K562 (cell line): ENCODE measurements at regions not wholly inside any gene's neighbourhood (a gene's known extent, or its start where the extent isn't known, plus 50 kb on each side); places are given as distances from the start of the nearest gene placed in this dataset.

Source experiments
- ATAC-seq: fragments of 200-7000 bp; cut with Tn5 transposase; 3 replicates; pipeline ENCODE4 v1.9.1; 2020; ENCODE audit warnings: moderate library complexity
- BruUV-seq: library from RNA; stranded (reverse); fragments of 400-500 nt; replicated peaks from 2 replicates; lab custom pipeline; 2021; lab: Mats Ljungman, UMichigan
- CTCF ChIA-PET: fragments of 300-600 bp; formaldehyde crosslinking; extraction: SDS; loops from one replicate; lab custom pipeline; 2021; ENCODE audit warnings: low intra/inter-chr PET ratio; lab: Yijun Ruan, JAX
- POLR2A ChIA-PET: fragments of 300-600, 350-650 bp; sonication (Branson Sonifier 250); formaldehyde crosslinking; extraction: SDS; loops from one replicate; lab custom pipeline; 2021; ENCODE audit warnings: antibody characterized with exemption, inconsistent platforms; lab: Yijun Ruan, JAX
- DNase-seq, 4 experiments: peaks; one replicate each; pipeline versions ENCODE4 v3.0.0 to v3.0.0-alpha.2; 2011 to 2018; ENCODE audit warnings: low spot score in 3 of 4, mixed read lengths in 3 of 4; ENCODE audit errors: extremely low read depth in 1 of 4
- FAIRE-seq: peaks from 2 replicates; lab custom pipeline; 2011; peaks lifted over from hg19 to GRCh38; lab: Jason Lieb, UNC
- H2AFZ ChIP-seq: 2 replicates; pipeline ENCODE4 v1.6.0; 2011; ENCODE audit warnings: low read depth, low read length, control low read depth, inconsistent platforms
- H3K27ac ChIP-seq: fragments of 200-600 bp; 3 replicates; pipeline ENCODE4 v1.8.0; 2011; ENCODE audit warnings: low read depth, mild to moderate bottlenecking, control low read depth, inconsistent platforms, low read length, moderate library complexity, mixed read lengths; ENCODE audit errors: extremely low read depth
- H3K27me3 ChIP-seq, 2 experiments: fragments of 300-600 bp in 1 of 2; 2 replicates in 1 of 2; 3 replicates in 1 of 2; pipeline versions ENCODE4 v1.6.0 to v1.8.0; 2011; ENCODE audit warnings: inconsistent platforms in 2 of 2, low read length in 2 of 2, mild to moderate bottlenecking in 1 of 2, mixed read lengths in 1 of 2, moderate library complexity in 1 of 2; ENCODE audit not compliant: control insufficient read depth in 2 of 2, insufficient read depth in 2 of 2
- H3K36me3 ChIP-seq: fragments of 300-600 bp; 3 replicates; pipeline ENCODE4 v1.8.0; 2011; ENCODE audit warnings: mild to moderate bottlenecking, low read length, inconsistent platforms; ENCODE audit not compliant: control insufficient read depth, insufficient read depth
- H3K4me1 ChIP-seq, 2 experiments: fragments of 200-600 bp in 1 of 2; replicated peaks in 1 of 2; 2 replicates in 1 of 2; 3 replicates in 1 of 2; pipeline versions ENCODE4 v1.5.1 to v1.8.0; 2011; ENCODE audit warnings: inconsistent platforms in 2 of 2, low read length in 2 of 2, mild to moderate bottlenecking in 1 of 2, mixed read lengths in 1 of 2, moderate library complexity in 1 of 2; ENCODE audit not compliant: control insufficient read depth in 2 of 2, insufficient read depth in 2 of 2
- H3K4me2 ChIP-seq: 2 replicates; pipeline ENCODE4 v1.6.1; 2011; ENCODE audit warnings: low read length, control low read depth, inconsistent platforms, mixed read lengths; ENCODE audit not compliant: insufficient read depth
- H3K4me3 ChIP-seq: fragments of 200-600 bp; sonication (generic), shearing (Covaris generic); 2 replicates; pipeline ENCODE4 v1.5.1; 2016; ENCODE audit warnings: control low read depth, inconsistent platforms
- H3K79me2 ChIP-seq: fragments of 200-600 bp; 3 replicates; pipeline ENCODE4 v1.8.0; 2011; ENCODE audit warnings: low read length, inconsistent platforms; ENCODE audit not compliant: control insufficient read depth, insufficient read depth
- H3K9ac ChIP-seq, 2 experiments: 2 replicates each; pipeline versions ENCODE4 v1.6.0 to v1.6.1; 2011; ENCODE audit warnings: low read depth in 2 of 2, low read length in 2 of 2, control low read depth in 1 of 2, inconsistent platforms in 1 of 2, mild to moderate bottlenecking in 1 of 2, mixed read lengths in 1 of 2; ENCODE audit not compliant: insufficient read depth in 1 of 2
- H3K9me1 ChIP-seq: one replicate; pipeline ENCODE4 v1.6.0; 2011; ENCODE audit warnings: inconsistent platforms, mild to moderate bottlenecking, low read length, moderate library complexity; ENCODE audit not compliant: control insufficient read depth, insufficient read depth
- H3K9me3 ChIP-seq: replicated peaks from 2 replicates; pipeline ENCODE4 v1.5.1; 2011; ENCODE audit warnings: low read depth, low read length, inconsistent platforms; ENCODE audit not compliant: control insufficient read depth, insufficient read depth
- H4K20me1 ChIP-seq: replicated peaks from 2 replicates; pipeline ENCODE4 v1.6.1; 2011; ENCODE audit warnings: low read length, inconsistent platforms, mixed read lengths; ENCODE audit not compliant: control insufficient read depth, insufficient read depth
- ATF1 ChIP-seq, 2 experiments: fragments of 450-650 bp in 1 of 2; IDR thresholded peaks; 2 replicates each; pipeline ENCODE4 v1.6.1; 2016; ENCODE audit warnings: missing compliant biosample characterization in 1 of 2, missing genetic modification characterization in 1 of 2
- ATF2 ChIP-seq: sonication (generic); formaldehyde crosslinking; IDR thresholded peaks from 2 replicates; pipeline ENCODE4 v1.8.1; 2022; ENCODE audit warnings: missing genetic modification reagents
- ATF4 ChIP-seq: fragments of 450-650 bp; formaldehyde crosslinking; IDR thresholded peaks from 2 replicates; pipeline ENCODE4 v1.4.0; 2022; ENCODE audit warnings: mild to moderate bottlenecking, moderate library complexity
- CBFA2T3 ChIP-seq: fragments of 450-650 bp; IDR thresholded peaks from 2 replicates; pipeline ENCODE4 v1.6.1; 2017
- ESRRA ChIP-seq: fragments of 450-650 bp; IDR thresholded peaks from 2 replicates; pipeline ENCODE4 v1.6.1; 2014; ENCODE audit warnings: low read depth, mild to moderate bottlenecking, moderate library complexity, borderline replicate concordance
- EWSR1 ChIP-seq: fragments of 450-650 bp; IDR thresholded peaks from 2 replicates; pipeline ENCODE4 v1.6.1; 2018; ENCODE audit warnings: borderline replicate concordance, mild to moderate bottlenecking, low read depth, moderate library complexity; ENCODE audit not compliant: partially characterized antibody
- FOXA1 ChIP-seq: fragments of 450-650 bp; IDR thresholded peaks from 2 replicates; pipeline ENCODE4 v1.6.1; 2016; ENCODE audit warnings: mild to moderate bottlenecking, borderline replicate concordance
- FOXP4 ChIP-seq: sonication (generic); formaldehyde crosslinking; IDR thresholded peaks from 2 replicates; pipeline ENCODE4 v1.8.0; 2022; ENCODE audit warnings: mild to moderate bottlenecking, missing genetic modification reagents, borderline replicate concordance
- KLF6 ChIP-seq: fragments of 250-450 bp; sonication (Bioruptor Pico); IDR thresholded peaks from 2 replicates; pipeline ENCODE4 v1.4.0; 2020; ENCODE audit warnings: mild to moderate bottlenecking, moderate library complexity, borderline replicate concordance
- LARP7 ChIP-seq: fragments of 450-650 bp; IDR thresholded peaks from 2 replicates; pipeline ENCODE4 v1.6.1; 2016
- PTRF ChIP-seq: fragments of 450-650 bp; IDR thresholded peaks from 2 replicates; pipeline ENCODE4 v1.6.1; 2016; ENCODE audit warnings: mild to moderate bottlenecking, missing genetic modification characterization, missing compliant biosample characterization
- ZEB2 ChIP-seq: fragments of 450-650 bp; IDR thresholded peaks from 2 replicates; pipeline ENCODE4 v1.6.1; 2016
- ZKSCAN8 ChIP-seq: fragments of 200-800 bp; sonication (Bioruptor generic); IDR thresholded peaks from 2 replicates; pipeline ENCODE4 v1.6.1; 2016; ENCODE audit warnings: missing genetic modification characterization, missing compliant biosample characterization
- ZNF165 ChIP-seq: fragments of 250-450 bp; sonication (Bioruptor Pico); IDR thresholded peaks from 2 replicates; pipeline ENCODE4 v1.4.0; 2020; ENCODE audit warnings: borderline replicate concordance
- ZNF551 ChIP-seq: fragments of 250-450 bp; sonication (Bioruptor Pico); IDR thresholded peaks from 2 replicates; pipeline ENCODE4 v1.5.0; 2021; ENCODE audit warnings: mild to moderate bottlenecking, moderate library complexity
- ZNF655 ChIP-seq: fragments of 250-450 bp; sonication (Bioruptor Pico); IDR thresholded peaks from 2 replicates; pipeline ENCODE4 v1.5.0; 2021
- ZSCAN32 ChIP-seq: fragments of 450-650 bp; formaldehyde crosslinking; IDR thresholded peaks from 2 replicates; pipeline ENCODE4 v1.4.0; 2020; ENCODE audit warnings: mild to moderate bottlenecking, moderate library complexity
- WGBS: fragments of 100-300 bp; shearing (Covaris generic); methylation state at CpG from one replicate; pipeline ENCODE4 v1.1.6; 2016; ENCODE audit warnings: low coverage, mixed read lengths; ENCODE audit not compliant: insufficient coverage; ENCODE audit errors: missing lambda C conversion rate; 5-methylcytosine and 5-hydroxymethylcytosine counted together
- in situ Hi-C: fragments of 300-500 bp; cut with MboI; formaldehyde crosslinking; loops from 4 replicates; pipeline ENCODE4 v1.15.0; 2018; ENCODE audit warnings: inconsistent platforms, mixed read lengths
- intact Hi-C: fragments of 100-400 bp; cut with micrococcal nuclease; formaldehyde crosslinking; loops from 2 replicates; pipeline ENCODE4 v1.14.2; 2022

GRCh38 chr10:131728286-131729228 lies 172.3 kb upstream of the PPP2R2D start:
- Histone ChIP-seq H3K9me3 (no peaks in the 10 kb centered on the region), H3K27ac (no peak overlapping the region), H2AFZ (no peak overlapping the region), H3K36me3 (no peaks in the 10 kb centered on the region), H3K27me3 (peaks cover 3 to 63% of the 10 kb centered on the region in 2 experiments; a peak in 3 of 5 replicates), H3K9me1 (no peaks in the 10 kb centered on the region), H3K4me3 (no peak overlapping the region), H3K4me2 (no peak overlapping the region), H3K4me1 (no peaks in the 10 kb centered on the region), H3K79me2 (no peaks in the 10 kb centered on the region), H3K9ac (no peak overlapping the region), H4K20me1 (no peaks in the 10 kb centered on the region)
- DNase-seq: no peak
- no peak for ATAC-seq
- ChIA-PET POLR2A (interaction anchor here (0.6 kb wide), 1 partner anchor 439 kb away, joined by 3 read pairs; no protein-coding TSS in a partner anchor), CTCF (no interaction called here)
- FAIRE-seq: no peak
- WGBS: 1% methylated on average over 14 of the region's 16 CpGs
- intact Hi-C loops (no loop called here), in situ Hi-C loops (no loop called here)
- BruUV-seq: no TSS peak
- TF ChIP-seq ATF1 (CRISPR knock-in tag; IDR thresholded peaks at IDR 0.05) (no peak), ATF1 (tag; IDR thresholded peaks at IDR 0.05) (no peak), PTRF (tag) (no peak), ZNF655 (CRISPR knock-in tag) (no peak), LARP7 (no peak), KLF6 (CRISPR knock-in tag) (no peak), ATF2 (CRISPR knock-in tag) (no peak), ATF4 (CRISPR knock-in tag) (no peak), ZSCAN32 (CRISPR knock-in tag) (no peak), ZKSCAN8 (no peak), ZNF165 (CRISPR knock-in tag) (no peak), ZNF551 (CRISPR knock-in tag) (no peak), FOXP4 (no peak), EWSR1 (no peak), CBFA2T3 (no peak), ZEB2 (no peak), FOXA1 (no peak), ESRRA (no peak)
